ENCODE measurements at regions not wholly inside any gene's neighbourhood (a gene's known extent, or its start where the extent isn't known, plus 50 kb on each side); places are given as distances from the start of the nearest gene placed in this dataset.

- Mint-ChIP-seq H3K9me3 (no peaks in the 10 kb centered on the region), H3K27me3 (peaks cover 32% of the 10 kb centered on the region), H3K4me1 (ENCODE audit: low read depth) (no peaks in the 10 kb centered on the region), H3K36me3 (ENCODE audit: low read depth) (no peaks in the 10 kb centered on the region), H3K4me3 (no peak overlapping the region), H3K27ac (no peak overlapping the region)
- Histone ChIP-seq H3K9me3 (ENCODE audit: control insufficient read depth in 1 of 2, insufficient read depth in 1 of 2, low read length in 2 of 2) (no peaks in the 10 kb centered on the region), H3K4me3 (ENCODE audit: low read length) (no peak overlapping the region), H3K36me3 (ENCODE audit: insufficient read depth, low read length) (no peaks in the 10 kb centered on the region), H3K27me3 (ENCODE audit: control insufficient read depth in 1 of 2, insufficient read depth in 2 of 2, low read length in 2 of 2) (no peaks in the 10 kb centered on the region), H3K4me1 (ENCODE audit: insufficient read depth, low read length) (no peaks in the 10 kb centered on the region), H3K27ac (ENCODE audit: low read depth in 1 of 2, low read length in 2 of 2) (no peak overlapping the region)
- TF ChIP-seq CTCF (IDR thresholded peaks at IDR 0.05) = no peak
- CTCF ChIA-PET = no interaction called here
- DNase-seq (no peak), ATAC-seq (ENCODE audit: poor library complexity) (no peak)
- POLR2A ChIA-PET = no interaction called here
- intact Hi-C loops (cut with DNase I, micrococcal nuclease) = no loop called here
Observed at GRCh38 chr11:27253224-27253623, 109.8 kb downstream of the CCDC34 start.

GRCh38 chr11:27250867-27251665 is 111.9 kb downstream of the CCDC34 start:
- Histone ChIP-seq H3K27me3 (ENCODE audit: control insufficient read depth in 1 of 2, insufficient read depth in 2 of 2, low read length in 2 of 2) (no peaks in the 10 kb centered on the region), H3K9me3 (ENCODE audit: control insufficient read depth in 1 of 2, insufficient read depth in 1 of 2, low read length in 2 of 2) (no peaks in the 10 kb centered on the region), H3K4me1 (ENCODE audit: insufficient read depth, low read length) (no peaks in the 10 kb centered on the region), H3K4me3 (ENCODE audit: low read length) (no peak overlapping the region), H3K27ac (ENCODE audit: low read depth in 1 of 2, low read length in 2 of 2) (no peak overlapping the region), H3K36me3 (ENCODE audit: insufficient read depth, low read length) (no peaks in the 10 kb centered on the region)
- Mint-ChIP-seq H3K4me1 (ENCODE audit: low read depth) (no peaks in the 10 kb centered on the region), H3K4me3 (no peak overlapping the region), H3K27ac (no peak overlapping the region), H3K9me3 (no peaks in the 10 kb centered on the region), H3K36me3 (ENCODE audit: low read depth) (no peaks in the 10 kb centered on the region), H3K27me3 (peaks cover 27% of the 10 kb centered on the region)
- ChIA-PET CTCF (no interaction called here), POLR2A (interaction anchor here (0.5 kb wide), 1 partner anchor 14 kb away, joined by 3 read pairs; no protein-coding TSS in a partner anchor)
- no peak for TF ChIP-seq CTCF (IDR thresholded peaks at IDR 0.05)
- ATAC-seq (ENCODE audit: poor library complexity) = no peak
- intact Hi-C loops (cut with DNase I, micrococcal nuclease) = no loop called here
- no peak for DNase-seq

GRCh38 chr11:27248576-27249509 is 114.2 kb downstream of the CCDC34 start:
- peaks cover 9% of the 10 kb centered on the region for H3K27me3 Mint-ChIP-seq
- ChIA-PET POLR2A (no interaction called here), CTCF (no interaction called here)
- H3K4me1 Mint-ChIP-seq (ENCODE audit: low read depth) = no peaks in the 10 kb centered on the region
- Histone ChIP-seq H3K27ac (ENCODE audit: low read depth in 1 of 2, low read length in 2 of 2) (no peak overlapping the region), H3K27me3 (ENCODE audit: control insufficient read depth in 1 of 2, insufficient read depth in 2 of 2, low read length in 2 of 2) (no peaks in the 10 kb centered on the region), H3K36me3 (ENCODE audit: insufficient read depth, low read length) (no peaks in the 10 kb centered on the region), H3K9me3 (ENCODE audit: control insufficient read depth in 1 of 2, insufficient read depth in 1 of 2, low read length in 2 of 2) (no peaks in the 10 kb centered on the region), H3K4me3 (ENCODE audit: low read length) (no peak overlapping the region), H3K4me1 (ENCODE audit: insufficient read depth, low read length) (no peaks in the 10 kb centered on the region)
- no peak overlapping the region for H3K27ac Mint-ChIP-seq
- H3K36me3 Mint-ChIP-seq (ENCODE audit: low read depth) = no peaks in the 10 kb centered on the region
- H3K9me3 Mint-ChIP-seq = no peaks in the 10 kb centered on the region
- no peak overlapping the region for H3K4me3 Mint-ChIP-seq
- no peak for ATAC-seq (ENCODE audit: poor library complexity)
- intact Hi-C loops (cut with DNase I, micrococcal nuclease) = no loop called here
- no peak for TF ChIP-seq CTCF (IDR thresholded peaks at IDR 0.05)
- DNase-seq = no peak
